Globus pallidus (tissue), 1 donor: ENCODE measurements at regions not wholly inside any gene's neighbourhood (a gene's known extent, or its start where the extent isn't known, plus 50 kb on each side); places are given as distances from the start of the nearest gene placed in this dataset.
"Not testable (repeated sequence)": the region's sequence is repeated elsewhere in the genome, so short reads cannot be mapped to it uniquely, and the experiment has no call there.

ENCODE experiments used
- DNase-seq: peaks from one replicate; pipeline ENCODE4 v3.0.0-alpha.2; 2015; ENCODE audit warnings: low spot score

GRCh38 chr1:120278259-120278610 is 101.9 kb upstream of the SEC22B start:
- DNase-seq: not testable (repeated sequence)

GRCh38 chr1:120277428-120278258 is 101.3 kb upstream of the SEC22B start:
- not testable (repeated sequence) for DNase-seq

- not testable (repeated sequence) for DNase-seq
Observed at GRCh38 chr1:120276710-120277109, 100.4 kb upstream of the SEC22B start.

- DNase-seq: not testable (repeated sequence)
Observed at GRCh38 chr1:120274438-120274837, 98.1 kb upstream of the SEC22B start.

GRCh38 chr1:120273363-120273762 is 97.0 kb upstream of the SEC22B start:
- not testable (repeated sequence) for DNase-seq

- not testable (repeated sequence) for DNase-seq
Observed at GRCh38 chr1:120272242-120272641, 95.9 kb upstream of the SEC22B start.

- DNase-seq: not testable (repeated sequence)
Observed at GRCh38 chr1:120271561-120272221, 95.4 kb upstream of the SEC22B start.

- not testable (repeated sequence) for DNase-seq
Observed at GRCh38 chr1:120267894-120268551, 91.7 kb upstream of the SEC22B start.

- not testable (repeated sequence) for DNase-seq
Observed at GRCh38 chr1:120264564-120264963, 88.2 kb upstream of the SEC22B start.

GRCh38 chr1:120262791-120263751 is 86.8 kb upstream of the SEC22B start:
- not testable (repeated sequence) for DNase-seq

- not testable (repeated sequence) for DNase-seq
Observed at GRCh38 chr1:120257778-120258105, 81.4 kb upstream of the SEC22B start.

- DNase-seq: not testable (repeated sequence)
Observed at GRCh38 chr1:120257064-120257777, 80.9 kb upstream of the SEC22B start.

GRCh38 chr1:120250756-120251155 is 74.4 kb upstream of the SEC22B start:
- not testable (repeated sequence) for DNase-seq

- not testable (repeated sequence) for DNase-seq
Observed at GRCh38 chr1:120248726-120249427, 72.6 kb upstream of the SEC22B start.

GRCh38 chr1:120248203-120248602 is 71.9 kb upstream of the SEC22B start:
- not testable (repeated sequence) for DNase-seq

- not testable (repeated sequence) for DNase-seq
Observed at GRCh38 chr1:120243867-120244266, 67.5 kb upstream of the SEC22B start.

GRCh38 chr1:120242582-120242981 is 66.3 kb upstream of the SEC22B start:
- DNase-seq: not testable (repeated sequence)

- not testable (repeated sequence) for DNase-seq
Observed at GRCh38 chr1:120241868-120242267, 65.5 kb upstream of the SEC22B start.

GRCh38 chr1:120240181-120240580 is 63.9 kb upstream of the SEC22B start:
- not testable (repeated sequence) for DNase-seq

GRCh38 chr1:120239351-120239750 is 63.0 kb upstream of the SEC22B start:
- DNase-seq: not testable (repeated sequence)
